IMR-90 (cell line): ENCODE measurements at regions not wholly inside any gene's neighbourhood (a gene's known extent, or its start where the extent isn't known, plus 50 kb on each side); places are given as distances from the start of the nearest gene placed in this dataset.

Experiments used
- ATAC-seq: fragments of 200-7000 bp; cut with Tn5 transposase; 2 replicates; pipeline ENCODE4 v1.9.1; 2020; ENCODE audit warnings: low read depth, mild to moderate bottlenecking, moderate library complexity
- BruUV-seq: library from RNA; stranded (reverse); fragments of 400-500 nt; replicated peaks from 2 replicates; lab custom pipeline; 2021; lab: Mats Ljungman, UMichigan
- CTCF ChIA-PET: fragments of 300-600 bp; formaldehyde crosslinking; extraction: SDS; loops from one replicate; lab custom pipeline; 2021; ENCODE audit warnings: antibody characterized with exemption; lab: Yijun Ruan, JAX
- POLR2A ChIA-PET: fragments of 300-600 bp; sonication (Branson Sonifier 250); formaldehyde crosslinking; loops from one replicate; lab custom pipeline; 2022; ENCODE audit warnings: antibody characterized with exemption; ENCODE audit not compliant: unreplicated experiment; lab: Charles Lee
- DNase-seq: peaks from one replicate; pipeline ENCODE4 v3.0.0; 2013
- H2AFZ ChIP-seq: replicated peaks from 2 replicates; pipeline ENCODE3; 2013; ENCODE audit warnings: low read length, mild to moderate bottlenecking; ENCODE audit not compliant: poor library complexity
- H2AK5ac ChIP-seq: 2 replicates; pipeline ENCODE4 v1.6.1; 2013; ENCODE audit warnings: low read depth, low read length, inconsistent platforms
- H2AK9ac ChIP-seq: replicated peaks from 2 replicates; pipeline ENCODE3; 2013; ENCODE audit warnings: mild to moderate bottlenecking, low read depth, low read length, moderate library complexity; ENCODE audit not compliant: poor library complexity
- H2BK120ac ChIP-seq: 2 replicates; pipeline ENCODE4 v1.6.1; 2013; ENCODE audit warnings: low read depth, low read length, inconsistent platforms
- H2BK15ac ChIP-seq: 3 replicates; pipeline ENCODE4 v1.6.1; 2013; ENCODE audit warnings: low read depth, low read length, inconsistent platforms
- H2BK20ac ChIP-seq: 2 replicates; pipeline ENCODE4 v1.6.1; 2013; ENCODE audit warnings: low read depth, mild to moderate bottlenecking, inconsistent platforms, low read length, moderate library complexity
- H2BK5ac ChIP-seq: 2 replicates; pipeline ENCODE4 v1.6.1; 2013; ENCODE audit warnings: mild to moderate bottlenecking, low read depth, low read length, inconsistent platforms; ENCODE audit not compliant: poor library complexity, severe bottlenecking
- H3K14ac ChIP-seq: replicated peaks from 2 replicates; pipeline ENCODE4 v1.6.1; 2013; ENCODE audit warnings: low read depth, low read length, inconsistent platforms
- H3K18ac ChIP-seq: 2 replicates; pipeline ENCODE4 v1.6.1; 2013; ENCODE audit warnings: low read depth, low read length, control low read depth
- H3K23ac ChIP-seq: 2 replicates; pipeline ENCODE4 v1.6.1; 2013; ENCODE audit warnings: low read depth, low read length, inconsistent platforms
- H3K27ac ChIP-seq: 2 replicates; pipeline ENCODE4 v1.5.1; 2013; ENCODE audit warnings: mild to moderate bottlenecking, control low read depth, low read length; ENCODE audit not compliant: insufficient read depth
- H3K27me3 ChIP-seq: 2 replicates; pipeline ENCODE4 v1.6.1; 2013; ENCODE audit warnings: low read length; ENCODE audit not compliant: control insufficient read depth, insufficient read depth
- H3K36me3 ChIP-seq: 2 replicates; pipeline ENCODE4 v1.6.1; 2013; ENCODE audit warnings: low read length, mixed read lengths; ENCODE audit not compliant: control insufficient read depth, insufficient read depth
- H3K4ac ChIP-seq: 2 replicates; pipeline ENCODE4 v1.6.1; 2013; ENCODE audit warnings: low read depth, low read length, inconsistent platforms
- H3K4me1 ChIP-seq: 2 replicates; pipeline ENCODE4 v1.6.1; 2013; ENCODE audit warnings: low read length, mixed read lengths; ENCODE audit not compliant: control insufficient read depth, insufficient read depth
- H3K4me2 ChIP-seq: 2 replicates; pipeline ENCODE4 v1.6.1; 2013; ENCODE audit warnings: low read depth, mild to moderate bottlenecking, control low read depth, low read length, moderate library complexity
- H3K4me3 ChIP-seq: 2 replicates; pipeline ENCODE4 v1.5.1; 2013; ENCODE audit warnings: low read depth, mild to moderate bottlenecking, control low read depth, low read length, moderate library complexity; ENCODE audit not compliant: insufficient read depth
- H3K56ac ChIP-seq: 2 replicates; pipeline ENCODE4 v1.6.1; 2013; ENCODE audit warnings: low read length, inconsistent platforms; ENCODE audit not compliant: insufficient read depth; ENCODE audit errors: extremely low read depth
- H3K79me1 ChIP-seq, 2 experiments: 2 replicates each; pipeline ENCODE4 v1.6.1; 2013; ENCODE audit warnings: low read length in 2 of 2, inconsistent platforms in 1 of 2, low read depth in 1 of 2
- H3K9ac ChIP-seq: 2 replicates; pipeline ENCODE4 v1.6.1; 2013; ENCODE audit warnings: low read depth, low read length, control low read depth
- H3K9me1 ChIP-seq: 2 replicates; pipeline ENCODE4 v1.6.1; 2013; ENCODE audit warnings: low read length, inconsistent platforms; ENCODE audit not compliant: insufficient read depth
- H3K9me3 ChIP-seq: 2 replicates; pipeline ENCODE4 v1.6.1; 2013; ENCODE audit warnings: low read length; ENCODE audit not compliant: control insufficient read depth, insufficient read depth
- H4K20me1 ChIP-seq: 2 replicates; pipeline ENCODE4 v1.6.1; 2013; ENCODE audit warnings: low read length, inconsistent platforms; ENCODE audit not compliant: insufficient read depth
- H4K5ac ChIP-seq: 2 replicates; pipeline ENCODE4 v1.6.1; 2013; ENCODE audit warnings: mild to moderate bottlenecking, low read depth, low read length, control low read depth
- H4K8ac ChIP-seq, 2 experiments: 2 replicates each; pipeline ENCODE4 v1.6.1; 2013; ENCODE audit warnings: low read depth in 2 of 2, low read length in 2 of 2, control low read depth in 1 of 2, inconsistent platforms in 1 of 2
- H4K91ac ChIP-seq: 2 replicates; pipeline ENCODE4 v1.6.1; 2013; ENCODE audit warnings: low read depth, low read length, inconsistent platforms; ENCODE audit not compliant: insufficient read depth
- BHLHE40 ChIP-seq: fragments of 150-350 bp; IDR thresholded peaks from 2 replicates; pipeline ENCODE4 v1.6.1; 2016; ENCODE audit warnings: mild to moderate bottlenecking, low read depth, low read length
- CEBPB ChIP-seq: IDR thresholded peaks from 2 replicates; pipeline ENCODE4 v1.6.1; 2012; ENCODE audit warnings: low read depth, low read length, improper control_type of control experiment
- POLR2A ChIP-seq: IDR thresholded peaks from 2 replicates; pipeline ENCODE4 v1.6.1; 2012; ENCODE audit warnings: mild to moderate bottlenecking, low read depth, low read length
- WGBS, 2 experiments: methylation state at CpG; one replicate each; pipeline versions ENCODE4 v1.1.5 to v1.1.7; 2013; ENCODE audit warnings: missing lambda C conversion rate in 2 of 2; ENCODE audit not compliant: insufficient read length in 1 of 2; ENCODE audit errors: extremely low coverage in 2 of 2; 5-methylcytosine and 5-hydroxymethylcytosine counted together
- dilution Hi-C: fragments of 300-500 bp; cut with HindIII; formaldehyde crosslinking; loops from one replicate; pipeline ENCODE4 v1.14.3; 2018; ENCODE audit warnings: low sequenced_read_pairs; ENCODE audit not compliant: unreplicated experiment
- in situ Hi-C: fragments of 300-500 bp; cut with MboI; formaldehyde crosslinking; loops from 3 replicates; pipeline ENCODE4 v1.14.3; 2019; ENCODE audit warnings: low sequenced_read_pairs, inconsistent platforms, mixed read lengths
- intact Hi-C: fragments of 100-400 bp; cut with micrococcal nuclease; formaldehyde crosslinking; loops from 2 replicates; pipeline ENCODE4 v1.10.0; 2022
- TF ChIP-seq, protein P1 (sequence below): fragments of 150-350 bp; IDR thresholded peaks from 2 replicates; pipeline ENCODE4 v1.6.1; 2017; ENCODE audit warnings: mild to moderate bottlenecking, antibody characterized with exemption, low read length, low read depth

DNA sequence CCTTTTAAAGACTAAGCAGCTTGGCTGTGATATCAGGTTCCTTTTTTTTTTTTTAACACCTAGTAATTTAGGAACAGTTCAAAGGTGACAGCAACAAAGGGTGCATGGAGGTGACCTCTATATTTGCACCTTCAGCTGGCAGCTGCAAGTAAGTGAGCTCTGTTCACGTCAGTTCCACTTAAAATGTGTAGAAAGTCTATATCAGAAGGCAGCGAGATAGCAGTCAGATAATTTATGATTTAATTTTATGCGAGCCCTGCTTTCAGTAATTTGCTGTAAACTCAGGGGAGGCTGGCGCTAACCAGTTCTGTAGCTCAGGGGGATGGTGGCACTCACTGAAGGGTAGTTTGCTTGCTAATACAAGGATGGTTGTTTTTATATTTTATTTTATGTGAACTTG is 602.8 kb upstream of the MMS22L start:
- Histone ChIP-seq H2BK5ac (no peak overlapping the region), H3K23ac (no peak overlapping the region), H2AK5ac (no peak overlapping the region), H3K4me2 (no peak overlapping the region), H3K9me3 (no peaks in the 10 kb centered on the region), H3K14ac (no peak overlapping the region), H3K9me1 (no peaks in the 10 kb centered on the region), H4K8ac (no peak overlapping the region), H3K9ac (no peak overlapping the region), H2BK15ac (no peak overlapping the region), H3K18ac (no peak overlapping the region), H3K56ac (no peak overlapping the region), H2BK20ac (no peak overlapping the region), H3K4ac (no peak overlapping the region), H3K27ac (no peak overlapping the region), H3K4me1 (no peaks in the 10 kb centered on the region), H2AK9ac (no peak overlapping the region), H4K91ac (no peak overlapping the region), H3K79me1 (no peaks in the 10 kb centered on the region), H3K4me3 (no peak overlapping the region), H4K20me1 (no peaks in the 10 kb centered on the region), H2AFZ (no peak overlapping the region), H2BK120ac (no peak overlapping the region), H4K5ac (no peak overlapping the region), H3K36me3 (no peaks in the 10 kb centered on the region), H3K27me3 (no peaks in the 10 kb centered on the region)
- no peak for TF ChIP-seq CEBPB
- TF ChIP-seq POLR2A = no peak
- TF ChIP-seq, protein P1, sequence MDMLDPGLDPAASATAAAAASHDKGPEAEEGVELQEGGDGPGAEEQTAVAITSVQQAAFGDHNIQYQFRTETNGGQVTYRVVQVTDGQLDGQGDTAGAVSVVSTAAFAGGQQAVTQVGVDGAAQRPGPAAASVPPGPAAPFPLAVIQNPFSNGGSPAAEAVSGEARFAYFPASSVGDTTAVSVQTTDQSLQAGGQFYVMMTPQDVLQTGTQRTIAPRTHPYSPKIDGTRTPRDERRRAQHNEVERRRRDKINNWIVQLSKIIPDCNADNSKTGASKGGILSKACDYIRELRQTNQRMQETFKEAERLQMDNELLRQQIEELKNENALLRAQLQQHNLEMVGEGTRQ = no peak
- TF ChIP-seq BHLHE40 = no peak
- in situ Hi-C loops (no loop called here), dilution Hi-C loops (no loop called here), intact Hi-C loops (no loop called here)
- no TSS peak for BruUV-seq
- no peak for DNase-seq
- CTCF ChIA-PET = no interaction called here
- WGBS, 2 experiments = no CpG with 5 or more reads among the region's 4 CpGs
- POLR2A ChIA-PET = interaction anchor here (0.7 kb wide), 1 partner anchor 447 kb away, joined by 7 read pairs; no protein-coding TSS in a partner anchor
- ATAC-seq = no peak
